Pancreas (tissue), 10 donors: ENCODE measurements at regions not wholly inside any gene's neighbourhood (a gene's known extent, or its start where the extent isn't known, plus 50 kb on each side); places are given as distances from the start of the nearest gene placed in this dataset.

Experiments used
- ATAC-seq, 4 donors: fragments of 200-7000 bp; cut with Tn5 transposase; one replicate each; pipeline versions ENCODE4 v1.8.0 to v1.9.1; 2020; ENCODE audit warnings: mild to moderate bottlenecking in 4 of 4, moderate library complexity in 4 of 4
- DNase-seq, 6 donors: peaks; one replicate each; pipeline ENCODE4 v3.0.0-alpha.2; 2020
- FAIRE-seq: peaks from 2 replicates; lab custom pipeline; 2012; peaks lifted over from hg19 to GRCh38; lab: Jason Lieb, UNC
- H3K27ac ChIP-seq, 4 donors: fragments of 200-600 bp; sonication (generic); 1 replicate in 3 of 4; 2 replicates in 1 of 4; pipeline versions ENCODE4 v1.5.0 to v1.8.0; 2020
- H3K27me3 ChIP-seq, 4 donors: fragments of 200-600 bp; one replicate each; pipeline ENCODE4 v1.8.0; 2021
- H3K36me3 ChIP-seq, 3 donors: fragments of 200-600 bp; sonication (generic) in 1 of 3; one replicate each; pipeline versions ENCODE4 v1.5.0 to v1.8.0; 2020 to 2021
- H3K4me1 ChIP-seq, 3 donors: fragments of 200-600 bp; one replicate each; pipeline ENCODE4 v1.8.0; 2021
- H3K4me3 ChIP-seq, 4 donors: fragments of 200-600 bp; sonication (generic) in 2 of 4; one replicate each; pipeline versions ENCODE4 v1.5.0 to v1.8.0; 2020 to 2021
- H3K9me3 ChIP-seq, 4 donors: fragments of 200-600 bp; one replicate each; pipeline ENCODE4 v1.8.0; 2021
- CTCF ChIP-seq, 4 donors: fragments of 200-600 bp; sonication (generic) in 3 of 4; IDR thresholded peaks; one replicate each; pipeline versions ENCODE4 v1.5.0 to v1.8.0; 2021; ENCODE audit warnings: antibody characterized with exemption in 4 of 4
- WGBS, 2 donors: extraction: QIAGEN DNeasy Blood & Tissue Kit; methylation state at CpG; one replicate each; pipeline ENCODE4 v1.1.7; 2013; 5-methylcytosine and 5-hydroxymethylcytosine counted together
- intact Hi-C, 3 donors: fragments of 100-400 bp; cut with DNase I; formaldehyde crosslinking; loops; one replicate each; pipeline versions ENCODE4 v1.11.1 to v1.14.2; 2022
- donor health status: healthy with polysubstance abuse.
- donor health status: DM: no; HTN: no; CAD: no; lungs with moderate emphysema.
- donor health status: DM: no; HTN: no; CAD: no.
- donor health status: control.
- donor health status: control.
- donor health status: Bipolar disorder and iron deficiency.
- donor health status: DM: yes; HTN: yes; CAD: no.
- donor health status: DM: no; HTN: no; CAD: no.
- donor health status: DM: no; HTN: no; CAD: no.
- donor health status: DM: yes; HTN: yes; CAD: no.

- no peak overlapping the region for H3K4me3 ChIP-seq
- FAIRE-seq (no peak), DNase-seq (no peak), ATAC-seq (no peak)
- no peak overlapping the region for H3K27ac ChIP-seq
- intact Hi-C loops = no loop called here
- no peaks in the 10 kb centered on the region for H3K36me3 ChIP-seq
- H3K9me3 ChIP-seq = no peaks in the 10 kb centered on the region
- H3K4me1 ChIP-seq = no peaks in the 10 kb centered on the region
- TF ChIP-seq CTCF (IDR thresholded peaks at IDR 0.05) = no peak
- H3K27me3 ChIP-seq = no peaks in the 10 kb centered on the region
- WGBS, 2 donors = 64 to 75% methylated on average over 4 of the region's 4 CpGs
These were observed 220.5 kb upstream of the LRRN1 start for GRCh38 chr3:3578718-3579117.

- no peak overlapping the region for H3K4me3 ChIP-seq
- ATAC-seq (no peak), FAIRE-seq (no peak), DNase-seq (peak in 1 of 6 donors; percentile 41)
- H3K27me3 ChIP-seq = no peaks in the 10 kb centered on the region
- no peaks in the 10 kb centered on the region for H3K36me3 ChIP-seq
- no peaks in the 10 kb centered on the region for H3K9me3 ChIP-seq
- H3K27ac ChIP-seq = no peak overlapping the region
- intact Hi-C loops = no loop called here
- H3K4me1 ChIP-seq = no peaks in the 10 kb centered on the region
- 80 to 85% methylated on average over 13 of the region's 13 CpGs for WGBS, 2 donors
- no peak for TF ChIP-seq CTCF (IDR thresholded peaks at IDR 0.05)
These were observed 221.4 kb upstream of the LRRN1 start for GRCh38 chr3:3577823-3578222.

GRCh38 chr3:3573341-3573740, 225.9 kb upstream of the LRRN1 start:
- 71 to 76% methylated on average over 1 of the region's 1 CpG for WGBS, 2 donors

GRCh38 chr3:3560591-3561311, 238.5 kb upstream of the LRRN1 start:
- Histone ChIP-seq H3K4me3 (no peak overlapping the region), H3K4me1 (no peaks in the 10 kb centered on the region), H3K27ac (no peak overlapping the region), H3K36me3 (no peaks in the 10 kb centered on the region), H3K9me3 (no peaks in the 10 kb centered on the region), H3K27me3 (no peaks in the 10 kb centered on the region)
- FAIRE-seq (no peak), ATAC-seq (no peak), DNase-seq (no peak)
- 66 to 84% methylated on average over 4 of the region's 4 CpGs for WGBS, 2 donors
- intact Hi-C loops = no loop called here
- no peak for TF ChIP-seq CTCF (IDR thresholded peaks at IDR 0.05)

More at GRCh38 chr3:3573341-3573740, 225.9 kb upstream of the LRRN1 start:
- Histone ChIP-seq H3K27me3 (no peaks in the 10 kb centered on the region), H3K9me3 (no peaks in the 10 kb centered on the region), H3K4me1 (no peaks in the 10 kb centered on the region), H3K4me3 (no peak overlapping the region), H3K27ac (no peak overlapping the region), H3K36me3 (no peaks in the 10 kb centered on the region)
- no peak for DNase-seq
- intact Hi-C loops = no loop called here
- ATAC-seq = no peak
- TF ChIP-seq CTCF (IDR thresholded peaks at IDR 0.05) = no peak
- no peak for FAIRE-seq

GRCh38 chr3:3559786-3560185, 239.4 kb upstream of the LRRN1 start:
- 65 to 87% methylated on average over 2 of the region's 2 CpGs for WGBS, 2 donors
- ATAC-seq (no peak), DNase-seq (no peak), FAIRE-seq (no peak)
- Histone ChIP-seq H3K4me3 (no peak overlapping the region), H3K27me3 (no peaks in the 10 kb centered on the region), H3K4me1 (no peaks in the 10 kb centered on the region), H3K36me3 (no peaks in the 10 kb centered on the region), H3K27ac (no peak overlapping the region), H3K9me3 (no peaks in the 10 kb centered on the region)
- TF ChIP-seq CTCF (IDR thresholded peaks at IDR 0.05) = no peak
- intact Hi-C loops = no loop called here
